SK-N-SH (cell line): ENCODE measurements at regions not wholly inside any gene's neighbourhood (a gene's known extent, or its start where the extent isn't known, plus 50 kb on each side); places are given as distances from the start of the nearest gene placed in this dataset.

Source experiments
- CTCF ChIA-PET: fragments of 300-600, 350-600 bp; formaldehyde crosslinking; extraction: SDS; loops from one replicate; lab custom pipeline; 2021; lab: Yijun Ruan, JAX
- POLR2A ChIA-PET: fragments of 350-600 bp; sonication (Branson Sonifier 250); formaldehyde crosslinking; extraction: SDS; loops from one replicate; lab custom pipeline; 2020; ENCODE audit warnings: antibody characterized with exemption, inconsistent platforms; lab: Yijun Ruan, JAX
- DNase-seq: peaks from one replicate; pipeline ENCODE4 v3.0.0; 2012
- H2AFZ ChIP-seq: fragments of 200-600 bp; sonication (generic); 2 replicates; pipeline ENCODE4 v1.8.1; 2016; ENCODE audit warnings: antibody characterized with exemption, mild to moderate bottlenecking, low read depth
- H3F3A ChIP-seq: fragments of 200-600 bp; sonication (generic); replicated peaks from 2 replicates; pipeline ENCODE3; 2016; ENCODE audit warnings: antibody characterized with exemption, mild to moderate bottlenecking; ENCODE audit not compliant: insufficient read depth
- H3K27ac ChIP-seq, 2 experiments: fragments of 200-500 bp in 1 of 2; fragments of 200-600 bp in 1 of 2; sonication (Bioruptor generic) in 1 of 2; sonication (generic), shearing (Covaris generic) in 1 of 2; 2 replicates each; pipeline versions ENCODE4 v1.5.1 to v1.6.1; 2014 to 2016; ENCODE audit warnings: low read depth in 2 of 2, inconsistent platforms in 1 of 2, low read length in 1 of 2, mild to moderate bottlenecking in 1 of 2, mixed read lengths in 1 of 2
- H3K27me3 ChIP-seq: fragments of 200-600 bp; sonication (generic), shearing (Covaris generic); 2 replicates; pipeline ENCODE4 v1.6.1; 2016; ENCODE audit warnings: mixed run types; ENCODE audit not compliant: insufficient read depth
- H3K36me3 ChIP-seq, 2 experiments: fragments of 200-500 bp in 1 of 2; fragments of 200-600 bp in 1 of 2; sonication (Bioruptor generic) in 1 of 2; sonication (generic) in 1 of 2; replicated peaks in 1 of 2; 2 replicates each; pipeline versions ENCODE3 to v1.5.1; 2014 to 2016; ENCODE audit warnings: low read length in 1 of 2, mild to moderate bottlenecking in 1 of 2; ENCODE audit not compliant: insufficient read depth in 2 of 2, control insufficient read depth in 1 of 2
- H3K4me1 ChIP-seq, 2 experiments: fragments of 200-500 bp in 1 of 2; fragments of 200-600 bp in 1 of 2; sonication (Bioruptor generic) in 1 of 2; sonication (generic), shearing (Covaris generic) in 1 of 2; 2 replicates each; pipeline versions ENCODE4 v1.5.1 to v1.6.1; 2014 to 2016; ENCODE audit warnings: low read depth in 1 of 2, low read length in 1 of 2, mixed run types in 1 of 2; ENCODE audit not compliant: insufficient read depth in 2 of 2, control insufficient read depth in 1 of 2
- H3K4me2 ChIP-seq: fragments of 200-600 bp; sonication (generic), shearing (Covaris generic); 2 replicates; pipeline ENCODE4 v1.6.1; 2017; ENCODE audit warnings: mixed run types
- H3K4me3 ChIP-seq, 2 experiments: fragments of 200-500 bp in 1 of 2; fragments of 200-600 bp in 1 of 2; sonication (Bioruptor generic) in 1 of 2; sonication (generic), shearing (Covaris generic) in 1 of 2; 2 replicates each; pipeline versions ENCODE4 v1.5.1 to v1.8.1; 2014 to 2016; ENCODE audit warnings: low read depth in 2 of 2, inconsistent platforms in 1 of 2, low read length in 1 of 2, mild to moderate bottlenecking in 1 of 2, mixed read lengths in 1 of 2, moderate library complexity in 1 of 2
- H3K79me2 ChIP-seq: fragments of 200-600 bp; sonication (generic); 2 replicates; pipeline ENCODE4 v1.8.1; 2017; ENCODE audit warnings: mild to moderate bottlenecking; ENCODE audit not compliant: insufficient read depth
- H3K9ac ChIP-seq: fragments of 200-600 bp; sonication (generic); 2 replicates; pipeline ENCODE4 v1.6.1; 2017; ENCODE audit warnings: mixed run types
- H3K9me2 ChIP-seq: fragments of 200-600 bp; sonication (generic); 2 replicates; pipeline ENCODE4 v1.6.1; 2017; ENCODE audit warnings: mixed run types
- H3K9me3 ChIP-seq: fragments of 200-600 bp; sonication (generic); 2 replicates; pipeline ENCODE4 v1.6.1; 2017; ENCODE audit warnings: mixed run types, mild to moderate bottlenecking, moderate library complexity
- H4K20me1 ChIP-seq: fragments of 200-600 bp; sonication (generic); 2 replicates; pipeline ENCODE4 v1.6.1; 2017; ENCODE audit warnings: mild to moderate bottlenecking, mixed run types; ENCODE audit not compliant: insufficient read depth
- FOXJ3 ChIP-seq: sonication (generic); formaldehyde crosslinking; IDR thresholded peaks from 2 replicates; pipeline ENCODE4 v1.5.1; 2020; ENCODE audit warnings: mild to moderate bottlenecking, missing genetic modification reagents
- GATA2 ChIP-seq: sonication (generic); formaldehyde crosslinking; IDR thresholded peaks from 2 replicates; pipeline ENCODE4 v1.5.0; 2020; ENCODE audit warnings: mild to moderate bottlenecking, missing genetic modification reagents
- MEF2A ChIP-seq: IDR thresholded peaks from 2 replicates; pipeline ENCODE4 v1.4.0; 2012; ENCODE audit warnings: low read depth, borderline replicate concordance
- MXI1 ChIP-seq: IDR thresholded peaks from 2 replicates; pipeline ENCODE4 v1.6.1; 2012; ENCODE audit warnings: mild to moderate bottlenecking, low read depth, low read length, improper control_type of control experiment
- RCOR1 ChIP-seq: fragments of 150-350 bp; IDR thresholded peaks from 2 replicates; pipeline ENCODE4 v1.6.1; 2017; ENCODE audit warnings: antibody characterized with exemption, low read length
- REST ChIP-seq: IDR thresholded peaks from 2 replicates; pipeline ENCODE4 v1.6.1; 2012; ENCODE audit warnings: mild to moderate bottlenecking, low read depth, low read length, moderate library complexity
- SMC3 ChIP-seq: IDR thresholded peaks from 2 replicates; pipeline ENCODE4 v1.6.1; 2012; ENCODE audit warnings: low read depth, low read length, improper control_type of control experiment
- TAF1 ChIP-seq: IDR thresholded peaks from 2 replicates; pipeline ENCODE4 v1.6.1; 2012; ENCODE audit warnings: low read depth, mild to moderate bottlenecking, low read length, moderate library complexity, borderline replicate concordance
- TCF12 ChIP-seq: IDR thresholded peaks from 2 replicates; pipeline ENCODE4 v1.4.0; 2012
- TEAD4 ChIP-seq: IDR thresholded peaks from 2 replicates; pipeline ENCODE4 v1.4.0; 2012; ENCODE audit warnings: mild to moderate bottlenecking, borderline replicate concordance; ENCODE audit not compliant: insufficient read depth
- ZBTB33 ChIP-seq: IDR thresholded peaks from 2 replicates; pipeline ENCODE4 v1.4.0; 2012; ENCODE audit warnings: low read depth, borderline replicate concordance
- WGBS: methylation state at CpG from one replicate; pipeline ENCODE4 v1.1.6; 2017; ENCODE audit warnings: low lambda C conversion rate; 5-methylcytosine and 5-hydroxymethylcytosine counted together
- TF ChIP-seq, protein P1 (sequence below): fragments of 150-350 bp; IDR thresholded peaks from 2 replicates; pipeline ENCODE4 v1.6.1; 2016; ENCODE audit warnings: mild to moderate bottlenecking, low read depth, low read length
- TF ChIP-seq, protein P2 (sequence below): IDR thresholded peaks from 2 replicates; pipeline ENCODE4 v1.4.0; 2012; ENCODE audit warnings: low read depth, borderline replicate concordance
- TF ChIP-seq, protein P3 (sequence below): fragments of 150-350 bp; IDR thresholded peaks from 2 replicates; pipeline ENCODE4 v1.6.1; 2017; ENCODE audit warnings: antibody characterized with exemption, low read length, low read depth, borderline replicate concordance
- TF ChIP-seq, protein P4 (sequence below): IDR thresholded peaks from 2 replicates; pipeline ENCODE4 v1.4.0; 2012; ENCODE audit warnings: low read depth

DNA sequence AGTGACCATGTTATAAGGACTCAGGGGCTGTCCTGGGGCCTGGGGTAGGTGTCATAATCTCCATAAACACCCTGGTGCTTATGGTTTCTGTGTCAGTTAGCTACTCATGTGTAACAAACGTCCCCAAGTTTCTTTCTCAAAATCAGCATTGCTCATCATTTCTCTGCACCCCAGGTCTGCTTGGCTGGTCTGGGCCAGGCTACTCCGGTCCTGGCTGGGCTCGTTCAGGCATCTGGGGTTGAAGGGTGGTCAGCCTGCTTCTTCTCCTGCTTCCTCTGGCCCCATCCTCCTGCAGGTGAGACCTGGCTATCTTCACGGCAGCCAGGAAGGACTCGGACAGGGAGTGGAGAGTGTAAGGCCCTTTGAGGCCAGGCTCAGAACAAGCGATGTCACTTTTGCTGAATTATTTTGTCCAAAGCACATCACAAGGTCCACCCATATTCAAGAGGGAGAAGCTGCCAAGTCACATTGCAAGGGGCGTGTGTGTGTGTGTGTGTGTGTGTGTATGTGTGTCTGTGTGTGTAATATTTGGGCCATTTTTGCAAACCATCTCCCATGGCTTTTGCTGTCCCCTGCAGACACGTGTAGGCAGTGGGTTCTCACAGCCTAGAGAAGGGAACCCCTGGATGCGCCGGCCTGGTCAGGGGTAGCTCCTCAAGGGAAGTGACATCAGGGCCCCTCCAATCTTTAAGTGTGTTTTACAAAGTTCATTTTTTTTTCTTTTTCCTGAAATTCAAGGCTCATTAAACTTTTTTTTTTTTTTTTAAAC is 535.8 kb downstream of the TBC1D22A start:
- Histone ChIP-seq H3K27ac (no peak overlapping the region), H3K4me2 (no peak overlapping the region), H3K4me1 (no peaks in the 10 kb centered on the region), H3F3A (no peaks in the 10 kb centered on the region), H2AFZ (no peak overlapping the region), H3K79me2 (no peaks in the 10 kb centered on the region), H3K27me3 (no peaks in the 10 kb centered on the region; the same call in 1 of the 2 replicates), H3K9ac (no peak overlapping the region), H3K4me3 (no peak overlapping the region), H3K36me3 (no peaks in the 10 kb centered on the region), H3K9me3 (no peaks in the 10 kb centered on the region), H3K9me2 (no peaks in the 10 kb centered on the region), H4K20me1 (no peaks in the 10 kb centered on the region)
- ChIA-PET POLR2A (no interaction called here), CTCF (no interaction called here)
- TF ChIP-seq MEF2A (no peak), REST (no peak), RCOR1 (no peak), MXI1 (no peak), SMC3 (no peak), FOXJ3 (CRISPR knock-in tag) (no peak), TEAD4 (no peak), TAF1 (no peak), ZBTB33 (no peak), GATA2 (CRISPR knock-in tag) (no peak), TCF12 (no peak)
- TF ChIP-seq, protein P1, sequence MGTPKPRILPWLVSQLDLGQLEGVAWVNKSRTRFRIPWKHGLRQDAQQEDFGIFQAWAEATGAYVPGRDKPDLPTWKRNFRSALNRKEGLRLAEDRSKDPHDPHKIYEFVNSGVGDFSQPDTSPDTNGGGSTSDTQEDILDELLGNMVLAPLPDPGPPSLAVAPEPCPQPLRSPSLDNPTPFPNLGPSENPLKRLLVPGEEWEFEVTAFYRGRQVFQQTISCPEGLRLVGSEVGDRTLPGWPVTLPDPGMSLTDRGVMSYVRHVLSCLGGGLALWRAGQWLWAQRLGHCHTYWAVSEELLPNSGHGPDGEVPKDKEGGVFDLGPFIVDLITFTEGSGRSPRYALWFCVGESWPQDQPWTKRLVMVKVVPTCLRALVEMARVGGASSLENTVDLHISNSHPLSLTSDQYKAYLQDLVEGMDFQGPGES, result no peak
- TF ChIP-seq, protein P2, sequence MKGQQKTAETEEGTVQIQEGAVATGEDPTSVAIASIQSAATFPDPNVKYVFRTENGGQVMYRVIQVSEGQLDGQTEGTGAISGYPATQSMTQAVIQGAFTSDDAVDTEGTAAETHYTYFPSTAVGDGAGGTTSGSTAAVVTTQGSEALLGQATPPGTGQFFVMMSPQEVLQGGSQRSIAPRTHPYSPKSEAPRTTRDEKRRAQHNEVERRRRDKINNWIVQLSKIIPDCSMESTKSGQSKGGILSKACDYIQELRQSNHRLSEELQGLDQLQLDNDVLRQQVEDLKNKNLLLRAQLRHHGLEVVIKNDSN, result no peak
- TF ChIP-seq, protein P3, sequence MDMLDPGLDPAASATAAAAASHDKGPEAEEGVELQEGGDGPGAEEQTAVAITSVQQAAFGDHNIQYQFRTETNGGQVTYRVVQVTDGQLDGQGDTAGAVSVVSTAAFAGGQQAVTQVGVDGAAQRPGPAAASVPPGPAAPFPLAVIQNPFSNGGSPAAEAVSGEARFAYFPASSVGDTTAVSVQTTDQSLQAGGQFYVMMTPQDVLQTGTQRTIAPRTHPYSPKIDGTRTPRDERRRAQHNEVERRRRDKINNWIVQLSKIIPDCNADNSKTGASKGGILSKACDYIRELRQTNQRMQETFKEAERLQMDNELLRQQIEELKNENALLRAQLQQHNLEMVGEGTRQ, result no peak
- TF ChIP-seq, protein P4, sequence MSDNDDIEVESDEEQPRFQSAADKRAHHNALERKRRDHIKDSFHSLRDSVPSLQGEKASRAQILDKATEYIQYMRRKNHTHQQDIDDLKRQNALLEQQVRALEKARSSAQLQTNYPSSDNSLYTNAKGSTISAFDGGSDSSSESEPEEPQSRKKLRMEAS, result no peak
- peak; percentile 5 for DNase-seq
- 57% methylated on average over 9 of the region's 10 CpGs for WGBS
